HG02798 (cell line): ENCODE measurements at regions not wholly inside any gene's neighbourhood (a gene's known extent, or its start where the extent isn't known, plus 50 kb on each side); places are given as distances from the start of the nearest gene placed in this dataset.
"Not testable (repeated sequence)": the region's sequence is repeated elsewhere in the genome, so short reads cannot be mapped to it uniquely, and the experiment has no call there.

ENCODE experiments used
- ATAC-seq: cut with Tn5 transposase; IDR thresholded peaks from one replicate; pipeline ENCODE4 v1.9.1; 2021; ENCODE audit warnings: mild to moderate bottlenecking; ENCODE audit not compliant: unreplicated experiment, poor library complexity

- ATAC-seq, result no peak
Observed at GRCh38 chr10:42380926-42381547, 257.3 kb downstream of the ZNF33B start.

DNA sequence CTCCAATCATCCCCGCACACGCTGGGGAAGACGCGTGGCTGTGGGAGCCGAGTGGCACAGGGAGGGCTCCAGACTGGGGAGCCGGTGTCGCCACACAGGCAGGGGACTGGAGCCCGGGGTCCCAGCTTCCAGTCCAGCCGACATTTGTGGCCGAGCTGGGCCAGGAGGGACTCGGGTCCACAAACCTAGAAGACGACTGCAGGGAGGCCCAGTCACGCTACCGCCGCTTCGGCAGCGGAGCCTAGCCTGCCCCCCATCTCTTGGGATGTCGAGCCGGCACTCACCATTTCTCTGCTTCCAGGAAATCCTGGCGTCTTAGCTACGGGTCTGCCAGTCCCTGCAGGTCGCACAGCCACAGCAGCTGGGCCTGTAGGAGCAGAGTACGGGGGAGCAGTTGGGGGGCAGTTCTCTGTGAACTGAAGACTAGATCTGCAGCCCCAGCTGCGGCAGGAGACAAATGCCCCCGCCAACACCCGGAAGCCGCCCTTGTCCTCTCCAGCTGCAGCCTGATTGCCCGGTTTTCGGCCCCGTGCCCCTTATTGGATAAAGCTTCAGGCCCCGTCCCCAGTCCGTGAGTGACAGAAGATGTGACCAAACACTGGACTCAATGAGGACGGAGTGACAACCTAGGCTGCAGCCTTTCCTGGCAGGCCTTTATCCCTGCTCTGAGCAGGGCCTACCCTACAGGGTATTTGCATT lies 270.7 kb downstream of the ZNF33B start:
- ATAC-seq, result peak; percentile 28

DNA sequence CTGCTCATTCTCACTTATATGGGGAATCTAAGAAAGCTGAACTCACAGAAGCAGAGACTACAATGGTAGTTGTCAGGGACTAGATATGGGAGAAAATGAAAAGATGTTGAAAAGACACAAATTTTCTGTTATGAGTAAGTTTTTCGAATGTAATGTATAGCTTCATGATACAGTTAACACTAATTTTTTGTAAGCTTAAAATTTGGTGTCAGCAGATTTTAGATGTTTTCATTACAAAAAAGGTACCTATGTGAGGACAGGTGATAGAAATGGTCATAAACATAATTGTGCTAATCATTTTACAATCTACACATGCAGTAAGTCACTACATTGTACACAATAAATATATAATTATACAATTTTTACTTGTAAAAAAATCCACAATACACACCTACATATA lies 286.6 kb downstream of the ZNF33B start:
- ATAC-seq, result no peak

DNA sequence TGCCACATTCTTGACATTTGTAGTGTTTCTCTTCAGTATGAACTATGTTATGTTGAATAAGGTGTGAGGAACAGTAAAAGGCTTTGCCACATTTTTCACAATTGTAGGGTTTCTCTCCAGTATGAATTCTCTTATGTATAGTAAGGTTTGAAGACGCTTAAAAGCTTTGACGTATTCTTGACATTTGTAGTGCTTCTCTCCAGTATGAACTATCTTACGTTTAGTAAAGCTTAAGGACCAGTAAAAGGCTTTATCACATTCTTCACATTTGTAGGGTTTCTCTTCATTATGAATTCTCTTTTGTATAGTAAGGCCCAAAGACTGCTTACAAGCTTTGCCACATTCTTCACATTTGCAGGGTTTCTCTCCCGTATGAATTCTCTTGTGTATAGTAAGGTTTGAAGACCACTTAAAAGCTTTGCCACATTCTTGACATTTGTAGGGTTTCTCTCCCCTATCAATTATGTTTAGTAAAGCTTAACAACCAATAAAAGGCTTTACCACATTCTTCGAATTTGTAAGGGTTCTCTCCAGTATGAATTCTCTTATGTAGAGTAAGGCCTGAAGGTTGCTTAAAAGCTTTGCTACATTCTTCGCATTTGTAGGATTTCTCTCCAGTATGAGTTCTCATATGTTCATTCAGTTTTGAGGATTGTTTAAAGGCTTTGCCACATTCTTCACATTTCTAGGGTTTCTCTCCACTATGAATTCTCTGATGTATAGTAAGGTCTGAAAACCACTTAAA lies 301.6 kb downstream of the ZNF33B start:
- not testable (repeated sequence) for ATAC-seq

- ATAC-seq, result not testable (repeated sequence)
Observed at GRCh38 chr10:42335653-42336296, 302.6 kb downstream of the ZNF33B start.

DNA sequence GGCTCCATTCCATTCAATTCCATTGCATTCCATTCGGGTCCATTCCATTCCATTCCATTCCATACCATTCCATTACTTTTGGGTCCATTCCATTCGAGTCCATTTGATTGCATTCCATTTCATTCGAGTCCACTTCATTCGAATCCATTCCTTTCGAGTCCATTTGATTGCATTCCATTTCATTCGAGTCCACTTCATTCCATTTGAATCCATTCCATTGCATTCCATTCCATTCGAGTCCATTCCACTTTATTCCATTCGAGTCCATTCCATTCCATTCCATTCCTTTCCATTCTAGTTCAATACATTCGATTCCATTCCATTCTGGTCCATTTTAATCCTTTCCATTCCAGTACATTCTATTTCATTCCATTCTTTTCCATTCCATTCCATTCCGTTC lies 334.0 kb downstream of the ZNF33B start:
- ATAC-seq, result no peak

DNA sequence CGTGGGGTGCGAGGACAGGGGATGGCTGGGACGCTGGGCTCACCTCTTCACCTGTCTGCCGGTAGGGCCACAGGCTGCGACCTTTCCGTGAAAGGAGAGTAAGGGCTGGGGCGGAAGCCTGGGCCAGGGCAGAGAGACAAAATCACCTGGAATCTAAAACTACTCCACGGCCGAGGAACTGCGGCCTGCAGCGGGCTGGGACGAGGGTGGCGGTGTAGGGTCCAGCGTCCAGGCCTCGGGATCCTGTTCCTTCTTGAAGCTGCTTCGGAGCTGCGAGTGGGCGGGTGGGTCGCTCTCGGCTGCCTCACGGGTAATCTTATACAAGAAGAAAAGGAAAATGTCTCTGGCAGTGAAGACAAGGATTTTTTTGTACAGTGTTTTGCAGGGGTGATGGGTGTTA lies 356.5 kb downstream of the ZNF33B start:
- ATAC-seq, result not testable (repeated sequence)

- not testable (repeated sequence) for ATAC-seq
Observed at GRCh38 chr10:42269788-42270187, 368.6 kb downstream of the ZNF33B start.

- ATAC-seq, result not testable (repeated sequence)
Observed at GRCh38 chr10:42263259-42263658, 375.1 kb downstream of the ZNF33B start.

DNA sequence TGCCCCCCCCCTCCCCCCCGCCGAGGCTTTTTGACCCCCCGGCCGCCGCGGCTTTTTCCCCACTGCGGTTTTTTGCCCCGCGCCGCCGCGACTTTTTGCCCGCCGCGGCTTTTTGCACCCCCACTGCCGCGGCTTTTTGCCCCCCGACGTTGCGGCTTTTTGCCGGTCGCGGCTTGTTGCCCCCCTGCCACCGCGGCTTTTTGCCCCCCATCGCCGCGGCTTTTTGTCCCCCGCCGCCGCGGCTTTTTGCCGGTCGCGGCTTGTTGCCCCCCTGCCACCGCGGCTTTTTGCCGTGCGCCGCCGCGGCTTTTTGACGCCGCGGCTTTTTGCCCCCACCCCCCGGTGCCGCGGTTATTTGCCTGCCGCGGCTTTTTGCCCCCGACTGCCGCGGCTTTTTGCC lies 395.4 kb downstream of the ZNF33B start:
- ATAC-seq, result not testable (repeated sequence)

DNA sequence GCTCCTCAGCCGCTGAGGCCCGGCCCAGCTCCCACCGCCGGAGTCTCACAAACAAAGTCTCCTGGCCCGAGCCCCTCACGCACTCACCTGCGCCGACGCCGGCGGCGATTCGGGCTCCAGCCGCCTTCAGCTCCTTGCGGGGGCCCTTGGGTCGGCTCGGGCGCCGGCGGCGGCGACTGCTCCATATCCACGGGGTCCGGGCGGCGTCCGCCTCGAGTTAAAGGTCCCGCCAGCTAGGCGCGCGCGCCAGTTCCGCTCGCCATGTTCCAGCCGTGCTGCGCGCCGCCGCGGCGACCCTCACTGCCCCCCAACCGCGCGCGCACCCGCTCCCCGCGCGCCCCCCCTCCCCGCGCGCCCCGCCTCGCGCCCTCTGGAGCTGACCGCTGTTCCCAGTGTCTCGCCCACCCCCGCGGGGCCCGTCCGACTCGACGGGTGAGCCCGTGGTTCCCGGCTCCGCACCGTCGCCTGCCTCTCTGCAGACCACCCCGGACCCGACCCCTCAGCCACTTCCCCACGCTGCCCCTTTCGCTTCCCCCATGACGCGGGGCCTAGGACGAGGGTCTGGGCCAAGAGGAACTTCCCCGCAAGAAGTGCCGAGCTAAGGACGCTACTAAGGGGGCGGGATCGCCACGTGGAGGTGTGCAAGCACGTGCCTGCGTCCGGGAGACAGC lies 396.1 kb downstream of the ZNF33B start:
- no peak for ATAC-seq

- ATAC-seq, result not testable (repeated sequence)
Observed at GRCh38 chr10:42236401-42236800, 402.0 kb downstream of the ZNF33B start.

- ATAC-seq, result not testable (repeated sequence)
Observed at GRCh38 chr10:42235736-42236135, 402.6 kb downstream of the ZNF33B start.

DNA sequence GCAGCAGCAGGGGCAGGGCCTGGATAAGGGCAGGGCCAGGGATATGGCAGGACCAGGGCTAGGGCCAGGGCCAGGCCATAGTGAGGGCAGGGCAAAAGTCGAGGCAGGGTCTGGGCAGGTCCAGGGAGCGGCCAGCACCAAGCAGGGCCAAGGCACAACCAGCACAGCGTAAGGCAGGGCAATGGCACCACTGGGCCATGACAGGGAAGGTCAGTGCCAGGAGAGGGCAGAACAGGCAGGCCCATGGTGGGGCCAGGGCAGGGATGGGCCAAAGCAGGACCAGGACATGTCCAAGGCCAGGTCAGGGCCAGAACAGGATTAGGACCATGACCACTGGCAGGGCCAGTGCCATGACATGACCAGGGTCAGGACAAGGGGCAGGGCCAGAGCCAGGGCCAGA lies 403.1 kb downstream of the ZNF33B start:
- not testable (repeated sequence) for ATAC-seq

- ATAC-seq, result not testable (repeated sequence)
Observed at GRCh38 chr10:42234506-42234905, 403.9 kb downstream of the ZNF33B start.

GRCh38 chr10:42233461-42234206 lies 404.7 kb downstream of the ZNF33B start:
- ATAC-seq, result not testable (repeated sequence)

DNA sequence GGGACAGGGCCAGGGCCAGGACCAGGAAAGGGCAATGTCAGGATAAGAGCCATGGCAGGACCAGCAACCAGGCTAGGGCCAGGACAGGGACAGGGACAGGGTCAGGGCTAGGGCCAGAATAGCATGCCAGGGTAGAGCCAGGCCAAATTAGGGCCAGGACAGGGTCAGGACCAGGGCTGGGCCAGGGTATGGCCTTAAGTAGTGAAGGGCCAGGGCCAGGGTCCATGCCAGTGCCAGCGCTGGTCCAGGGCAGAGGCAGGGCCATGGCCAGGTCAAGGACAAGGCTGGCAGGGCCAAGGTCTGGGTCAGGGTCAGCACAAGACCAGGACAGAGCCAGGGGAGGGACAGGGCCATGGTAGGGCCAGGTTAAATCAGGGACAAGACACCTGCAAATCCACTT lies 405.4 kb downstream of the ZNF33B start:
- ATAC-seq, result not testable (repeated sequence)

DNA sequence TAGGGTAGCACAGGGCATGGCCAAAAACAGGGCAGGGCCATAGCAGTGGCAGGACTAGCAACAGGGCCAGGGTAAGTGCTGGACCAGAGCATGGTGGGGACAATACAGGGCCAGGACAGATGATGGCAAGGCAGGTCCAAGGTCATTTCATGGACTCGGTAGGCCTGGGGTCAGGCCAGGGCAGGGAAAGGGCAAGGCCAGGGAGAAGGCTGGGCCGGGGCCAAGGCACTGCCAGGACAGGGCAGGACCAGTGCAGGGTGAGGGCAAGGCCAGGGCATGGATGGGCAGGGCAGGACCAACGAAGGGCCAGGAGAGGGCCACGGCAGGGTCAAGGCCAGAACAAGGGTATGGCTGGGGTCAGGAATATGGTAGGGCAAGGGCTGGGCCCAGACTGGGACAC lies 407.6 kb downstream of the ZNF33B start:
- ATAC-seq, result not testable (repeated sequence)

DNA sequence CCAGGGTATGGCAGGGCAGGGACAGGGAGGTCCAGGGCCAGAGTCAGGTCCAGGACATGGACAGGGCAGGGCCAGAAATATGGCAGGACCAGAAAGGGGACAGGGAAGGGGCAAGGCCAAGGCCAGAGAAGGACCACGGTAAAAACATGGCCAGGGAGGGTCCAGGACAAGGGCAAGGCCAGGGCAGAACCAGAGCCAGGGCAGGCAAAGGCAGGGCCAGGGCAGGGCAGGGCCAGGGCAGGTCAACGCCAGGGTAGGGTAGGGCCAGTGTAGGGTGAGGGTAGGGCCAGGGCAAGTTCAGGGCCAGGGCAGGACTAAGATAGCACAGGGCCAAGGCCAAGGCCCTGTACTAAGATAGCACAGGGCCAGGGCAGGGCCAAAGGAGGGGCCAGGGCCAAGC lies 408.3 kb downstream of the ZNF33B start:
- ATAC-seq, result not testable (repeated sequence)
